ENCODE measurements at regions not wholly inside any gene's neighbourhood (a gene's known extent, or its start where the extent isn't known, plus 50 kb on each side); places are given as distances from the start of the nearest gene placed in this dataset.

- TF ChIP-seq CTCF (IDR thresholded peaks at IDR 0.05; ENCODE audit: insufficient read depth, low read depth, low read length, missing control alignments) = no peak
- H3K4me3 ChIP-seq (ENCODE audit: low read length) = no peak overlapping the region
Observed at GRCh38 chr4:91989914-91990313, 313.9 kb upstream of the GRID2 start.

GRCh38 chr4:91990726-91991125 is 313.0 kb upstream of the GRID2 start:
- no peak overlapping the region for H3K4me3 ChIP-seq (ENCODE audit: low read length)
- no peak for DNase-seq (ENCODE audit: low read depth)
- TF ChIP-seq CTCF (IDR thresholded peaks at IDR 0.05; ENCODE audit: insufficient read depth, low read depth, low read length, missing control alignments) = no peak

More at GRCh38 chr4:91989914-91990313, 313.9 kb upstream of the GRID2 start:
- no peak for DNase-seq (ENCODE audit: low read depth)

- no peak overlapping the region for H3K4me3 ChIP-seq (ENCODE audit: low read length)
- TF ChIP-seq CTCF (IDR thresholded peaks at IDR 0.05; ENCODE audit: insufficient read depth, low read depth, low read length, missing control alignments) = no peak
- peak; percentile 54 for DNase-seq (ENCODE audit: low read depth)
Observed at GRCh38 chr4:91997045-91997444, 306.7 kb upstream of the GRID2 start.

GRCh38 chr4:92012899-92013867 is 290.6 kb upstream of the GRID2 start:
- no peak for TF ChIP-seq CTCF (IDR thresholded peaks at IDR 0.05; ENCODE audit: insufficient read depth, low read depth, low read length, missing control alignments)
- peak; percentile 2 for DNase-seq (ENCODE audit: low read depth)

GRCh38 chr4:92014067-92014466 is 289.7 kb upstream of the GRID2 start:
- DNase-seq (ENCODE audit: low read depth) = no peak
- TF ChIP-seq CTCF (IDR thresholded peaks at IDR 0.05; ENCODE audit: insufficient read depth, low read depth, low read length, missing control alignments) = no peak
- no peak overlapping the region for H3K4me3 ChIP-seq (ENCODE audit: low read length)

More at GRCh38 chr4:92012899-92013867, 290.6 kb upstream of the GRID2 start:
- no peak overlapping the region for H3K4me3 ChIP-seq (ENCODE audit: low read length)

GRCh38 chr4:92021203-92021602 is 282.6 kb upstream of the GRID2 start:
- no peak for TF ChIP-seq CTCF (IDR thresholded peaks at IDR 0.05; ENCODE audit: insufficient read depth, low read depth, low read length, missing control alignments)
- H3K4me3 ChIP-seq (ENCODE audit: low read length) = no peak overlapping the region
- no peak for DNase-seq (ENCODE audit: low read depth)

Measured in epithelial cell of esophagus (primary cell).